Neural cell (in vitro differentiated cells): ENCODE measurements at regions not wholly inside any gene's neighbourhood (a gene's known extent, or its start where the extent isn't known, plus 50 kb on each side); places are given as distances from the start of the nearest gene placed in this dataset.

ENCODE experiments used
- H2AFZ ChIP-seq: fragments of 200-600, 300-800 bp; sonication (generic), shearing (Covaris generic); 2 replicates; pipeline ENCODE4 v1.6.0; 2014; ENCODE audit warnings: low read depth, mild to moderate bottlenecking, antibody characterized with exemption, low read length, moderate library complexity
- H3F3A ChIP-seq: fragments of 200-600 bp; shearing (Covaris generic); 2 replicates; pipeline ENCODE4 v1.6.1; 2016; ENCODE audit warnings: mild to moderate bottlenecking, moderate library complexity, mixed read lengths, antibody characterized with exemption, low read length; ENCODE audit not compliant: insufficient read depth, poor library complexity, severe bottlenecking
- H3K27ac ChIP-seq: fragments of 200-600, 300-800 bp; sonication (generic), shearing (Covaris generic); 2 replicates; pipeline ENCODE4 v1.5.1; 2014; ENCODE audit warnings: mild to moderate bottlenecking, low read length, moderate library complexity
- H3K27me3 ChIP-seq: fragments of 300-800, 200-600 bp; sonication (generic), shearing (Covaris generic); 2 replicates; pipeline ENCODE4 v1.6.0; 2014; ENCODE audit warnings: mild to moderate bottlenecking, low read depth, low read length, moderate library complexity; ENCODE audit not compliant: insufficient read depth
- H3K36me3 ChIP-seq: fragments of 300-800, 200-600 bp; sonication (generic), shearing (Covaris generic); 2 replicates; pipeline ENCODE4 v1.5.1; 2014; ENCODE audit warnings: mild to moderate bottlenecking, antibody characterized with exemption, low read length, moderate library complexity; ENCODE audit not compliant: insufficient read depth
- H3K4me2 ChIP-seq: fragments of 300-800, 200-600 bp; sonication (generic), shearing (Covaris generic); 2 replicates; pipeline ENCODE4 v1.6.0; 2014; ENCODE audit warnings: mild to moderate bottlenecking, low read length
- H3K4me3 ChIP-seq: fragments of 300-800, 200-600 bp; sonication (generic), shearing (Covaris generic); 2 replicates; pipeline ENCODE4 v1.5.1; 2014; ENCODE audit warnings: mild to moderate bottlenecking, low read length, moderate library complexity
- H3K79me2 ChIP-seq: fragments of 200-600 bp; shearing (Covaris generic); replicated peaks from 2 replicates; pipeline ENCODE4 v1.6.0; 2014; ENCODE audit warnings: mild to moderate bottlenecking, low read length, moderate library complexity; ENCODE audit not compliant: insufficient read depth
- H3K9ac ChIP-seq: fragments of 300-800, 200-600 bp; sonication (generic), shearing (Covaris generic); 2 replicates; pipeline ENCODE4 v1.6.1; 2016; ENCODE audit warnings: mild to moderate bottlenecking, low read length, mixed read lengths
- H3K9me2 ChIP-seq: fragments of 200-600 bp; shearing (Covaris generic); 2 replicates; pipeline ENCODE4 v1.6.1; 2016; ENCODE audit warnings: mild to moderate bottlenecking, low read length, mixed read lengths; ENCODE audit not compliant: insufficient read depth
- H3K9me3 ChIP-seq: fragments of 200-600, 300-800 bp; sonication (generic), shearing (Covaris generic); 2 replicates; pipeline ENCODE4 v1.6.1; 2016; ENCODE audit warnings: mild to moderate bottlenecking, mixed run types, low read length, moderate library complexity, mixed read lengths
- H4K20me1 ChIP-seq: fragments of 200-600 bp; shearing (Covaris generic); 2 replicates; pipeline ENCODE4 v1.6.1; 2016; ENCODE audit warnings: mild to moderate bottlenecking, mixed run types; ENCODE audit not compliant: insufficient read depth
- EP300 ChIP-seq: fragments of 450-650 bp; conservative IDR thresholded peaks from 2 replicates; pipeline ENCODE4 v1.6.1; 2014; ENCODE audit warnings: antibody characterized with exemption, mild to moderate bottlenecking, moderate library complexity; ENCODE audit not compliant: poor library complexity, severe bottlenecking
- EZH2 ChIP-seq: fragments of 200-600, 300-800 bp; shearing (Covaris generic), sonication (generic); IDR thresholded peaks from 2 replicates; pipeline ENCODE4 v1.6.1; 2014; ENCODE audit warnings: antibody characterized with exemption, low read length, borderline replicate concordance, mild to moderate bottlenecking; ENCODE audit not compliant: insufficient read depth, poor library complexity, severe bottlenecking
- MXI1 ChIP-seq: fragments of 450-650 bp; conservative IDR thresholded peaks from 2 replicates; pipeline ENCODE4 v1.6.1; 2014; ENCODE audit warnings: antibody characterized with exemption, mild to moderate bottlenecking; ENCODE audit not compliant: poor library complexity, severe bottlenecking
- POLR2AphosphoS5 ChIP-seq: IDR thresholded peaks from 2 replicates; pipeline ENCODE4 v1.6.1; 2012
- RAD21 ChIP-seq: fragments of 450-650 bp; conservative IDR thresholded peaks from 2 replicates; pipeline ENCODE4 v1.6.1; 2014; ENCODE audit warnings: antibody characterized with exemption, mild to moderate bottlenecking, moderate library complexity
- SMC3 ChIP-seq: fragments of 450-650 bp; conservative IDR thresholded peaks from 2 replicates; pipeline ENCODE4 v1.6.1; 2014; ENCODE audit warnings: antibody characterized with exemption, mild to moderate bottlenecking, moderate library complexity; ENCODE audit not compliant: poor library complexity
- TAF1 ChIP-seq: IDR thresholded peaks from 2 replicates; pipeline ENCODE4 v1.6.1; 2012; ENCODE audit warnings: low read depth
- TF ChIP-seq, protein P1 (sequence below): fragments of 450-650 bp; IDR thresholded peaks from 2 replicates; pipeline ENCODE4 v1.5.1; 2014; ENCODE audit warnings: antibody characterized with exemption, mild to moderate bottlenecking, moderate library complexity; ENCODE audit not compliant: poor library complexity, severe bottlenecking
- TF ChIP-seq, protein P2 (sequence below): IDR thresholded peaks from 2 replicates; pipeline ENCODE4 v1.6.1; 2012; ENCODE audit warnings: borderline replicate concordance

DNA sequence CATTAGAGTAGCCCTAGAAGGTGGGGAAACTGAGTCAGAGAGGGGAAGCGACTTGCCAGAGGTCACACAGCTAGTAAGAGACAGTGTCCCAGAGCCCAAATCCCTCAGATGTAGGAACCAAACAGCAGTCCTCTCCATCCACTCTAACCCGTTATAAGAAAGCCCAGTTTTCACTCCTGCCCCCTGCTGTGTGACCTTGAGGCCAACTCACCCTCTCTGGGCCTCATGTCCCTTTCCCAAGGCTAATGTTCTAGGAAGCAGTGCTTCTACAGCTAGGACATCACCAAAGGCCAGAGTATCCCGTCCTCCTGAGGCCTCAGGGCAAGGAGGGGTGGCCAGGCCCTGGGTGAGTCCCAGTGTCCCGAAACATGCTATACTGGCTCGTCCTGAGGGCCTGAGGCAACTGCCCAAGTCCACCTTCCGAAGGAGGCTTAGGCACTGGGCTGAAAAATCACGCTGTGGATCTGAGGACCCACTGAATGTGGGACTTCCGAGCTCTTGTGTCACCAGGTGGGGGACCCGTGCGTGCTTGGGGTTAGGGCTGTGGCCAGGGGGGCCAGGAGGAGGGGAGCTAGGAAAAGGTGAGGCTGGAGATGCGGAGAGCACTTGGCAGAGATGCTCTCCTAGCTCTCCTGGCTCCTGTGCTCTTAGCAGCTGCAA, 109.2 kb upstream of the SLC6A11 start:
- no peaks in the 10 kb centered on the region for H3K36me3 ChIP-seq
- TF ChIP-seq EZH2 (no peak), TAF1 (no peak), POLR2AphosphoS5 (no peak), MXI1 (no peak), RAD21 (no peak), EP300 (no peak), SMC3 (no peak)
- TF ChIP-seq, protein P1, sequence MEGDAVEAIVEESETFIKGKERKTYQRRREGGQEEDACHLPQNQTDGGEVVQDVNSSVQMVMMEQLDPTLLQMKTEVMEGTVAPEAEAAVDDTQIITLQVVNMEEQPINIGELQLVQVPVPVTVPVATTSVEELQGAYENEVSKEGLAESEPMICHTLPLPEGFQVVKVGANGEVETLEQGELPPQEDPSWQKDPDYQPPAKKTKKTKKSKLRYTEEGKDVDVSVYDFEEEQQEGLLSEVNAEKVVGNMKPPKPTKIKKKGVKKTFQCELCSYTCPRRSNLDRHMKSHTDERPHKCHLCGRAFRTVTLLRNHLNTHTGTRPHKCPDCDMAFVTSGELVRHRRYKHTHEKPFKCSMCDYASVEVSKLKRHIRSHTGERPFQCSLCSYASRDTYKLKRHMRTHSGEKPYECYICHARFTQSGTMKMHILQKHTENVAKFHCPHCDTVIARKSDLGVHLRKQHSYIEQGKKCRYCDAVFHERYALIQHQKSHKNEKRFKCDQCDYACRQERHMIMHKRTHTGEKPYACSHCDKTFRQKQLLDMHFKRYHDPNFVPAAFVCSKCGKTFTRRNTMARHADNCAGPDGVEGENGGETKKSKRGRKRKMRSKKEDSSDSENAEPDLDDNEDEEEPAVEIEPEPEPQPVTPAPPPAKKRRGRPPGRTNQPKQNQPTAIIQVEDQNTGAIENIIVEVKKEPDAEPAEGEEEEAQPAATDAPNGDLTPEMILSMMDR, result no peak
- TF ChIP-seq, protein P2, sequence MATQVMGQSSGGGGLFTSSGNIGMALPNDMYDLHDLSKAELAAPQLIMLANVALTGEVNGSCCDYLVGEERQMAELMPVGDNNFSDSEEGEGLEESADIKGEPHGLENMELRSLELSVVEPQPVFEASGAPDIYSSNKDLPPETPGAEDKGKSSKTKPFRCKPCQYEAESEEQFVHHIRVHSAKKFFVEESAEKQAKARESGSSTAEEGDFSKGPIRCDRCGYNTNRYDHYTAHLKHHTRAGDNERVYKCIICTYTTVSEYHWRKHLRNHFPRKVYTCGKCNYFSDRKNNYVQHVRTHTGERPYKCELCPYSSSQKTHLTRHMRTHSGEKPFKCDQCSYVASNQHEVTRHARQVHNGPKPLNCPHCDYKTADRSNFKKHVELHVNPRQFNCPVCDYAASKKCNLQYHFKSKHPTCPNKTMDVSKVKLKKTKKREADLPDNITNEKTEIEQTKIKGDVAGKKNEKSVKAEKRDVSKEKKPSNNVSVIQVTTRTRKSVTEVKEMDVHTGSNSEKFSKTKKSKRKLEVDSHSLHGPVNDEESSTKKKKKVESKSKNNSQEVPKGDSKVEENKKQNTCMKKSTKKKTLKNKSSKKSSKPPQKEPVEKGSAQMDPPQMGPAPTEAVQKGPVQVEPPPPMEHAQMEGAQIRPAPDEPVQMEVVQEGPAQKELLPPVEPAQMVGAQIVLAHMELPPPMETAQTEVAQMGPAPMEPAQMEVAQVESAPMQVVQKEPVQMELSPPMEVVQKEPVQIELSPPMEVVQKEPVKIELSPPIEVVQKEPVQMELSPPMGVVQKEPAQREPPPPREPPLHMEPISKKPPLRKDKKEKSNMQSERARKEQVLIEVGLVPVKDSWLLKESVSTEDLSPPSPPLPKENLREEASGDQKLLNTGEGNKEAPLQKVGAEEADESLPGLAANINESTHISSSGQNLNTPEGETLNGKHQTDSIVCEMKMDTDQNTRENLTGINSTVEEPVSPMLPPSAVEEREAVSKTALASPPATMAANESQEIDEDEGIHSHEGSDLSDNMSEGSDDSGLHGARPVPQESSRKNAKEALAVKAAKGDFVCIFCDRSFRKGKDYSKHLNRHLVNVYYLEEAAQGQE, result no peak
- no peaks in the 10 kb centered on the region for H3K9me3 ChIP-seq
- peaks cover 17% of the 10 kb centered on the region for H3K27me3 ChIP-seq
- peak overlapping the region; percentile 63 for H3K9ac ChIP-seq
- H2AFZ ChIP-seq, result no peak overlapping the region
- no peak overlapping the region for H3K27ac ChIP-seq
- peak overlapping the region; percentile 85 for H3K4me3 ChIP-seq
- H3K9me2 ChIP-seq, result no peaks in the 10 kb centered on the region
- peak overlapping the region; percentile 93 for H3K4me2 ChIP-seq
- H3K79me2 ChIP-seq, result no peaks in the 10 kb centered on the region
- no peaks in the 10 kb centered on the region for H4K20me1 ChIP-seq
- H3F3A ChIP-seq, result no peaks in the 10 kb centered on the region

DNA sequence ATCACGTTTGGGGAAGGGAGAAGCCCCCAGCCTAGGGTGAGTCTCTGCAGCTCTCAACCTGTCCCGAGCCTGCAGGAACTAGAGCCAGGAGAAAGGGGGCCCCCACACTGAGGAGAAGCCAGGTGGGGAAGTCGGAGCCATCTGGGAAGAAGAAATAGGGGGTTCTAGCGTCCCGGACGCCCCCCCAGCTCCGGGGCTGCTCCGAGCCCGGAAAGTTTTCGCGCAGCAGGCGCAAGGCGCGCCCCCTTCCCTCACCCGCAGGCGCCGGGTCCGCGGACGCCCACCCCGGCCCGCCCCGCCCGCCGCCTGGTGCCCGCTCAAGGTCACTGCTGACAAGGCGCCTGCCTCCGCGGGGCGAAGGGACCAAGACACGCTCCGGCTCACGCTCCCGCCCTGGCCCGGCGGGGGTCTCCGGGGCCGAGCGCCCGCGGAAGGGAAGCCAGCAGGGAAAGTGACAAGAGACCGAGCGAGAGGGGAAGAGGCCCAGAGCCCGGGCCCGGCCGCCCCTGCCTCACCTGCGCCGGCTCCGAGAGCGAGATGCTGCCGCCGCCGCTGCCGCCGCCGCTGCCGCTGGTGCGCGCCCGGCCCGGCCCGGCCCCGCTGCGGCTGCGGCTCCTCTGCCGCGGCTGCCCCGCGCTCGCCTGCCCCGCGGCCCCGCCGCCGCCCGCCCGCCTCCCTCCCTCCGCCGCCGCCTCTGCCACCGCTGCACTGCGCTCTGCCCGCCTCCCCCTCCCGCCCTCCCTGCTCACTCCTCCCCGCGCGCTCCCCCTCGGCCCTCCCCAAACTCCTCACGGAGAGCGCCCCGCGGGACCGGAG, 108.4 kb upstream of the SLC6A11 start:
- H3K27ac ChIP-seq, result no peak overlapping the region
- no peaks in the 10 kb centered on the region for H3K79me2 ChIP-seq
- no peaks in the 10 kb centered on the region for H4K20me1 ChIP-seq
- no peaks in the 10 kb centered on the region for H3F3A ChIP-seq
- H3K9ac ChIP-seq, result peak overlapping the region; percentile 63
- TF ChIP-seq MXI1 (no peak), EZH2 (no peak), RAD21 (peak; percentile 51), SMC3 (peak; percentile 71), TAF1 (no peak), POLR2AphosphoS5 (no peak), EP300 (no peak)
- TF ChIP-seq, protein P2, result peak; percentile 28
- TF ChIP-seq, protein P1, result peak; percentile 47
- H3K4me3 ChIP-seq, result peak overlapping the region; percentile 85
- no peaks in the 10 kb centered on the region for H3K9me3 ChIP-seq
- H2AFZ ChIP-seq, result no peak overlapping the region
- no peaks in the 10 kb centered on the region for H3K36me3 ChIP-seq
- H3K27me3 ChIP-seq, result peaks cover 17% of the 10 kb centered on the region
- peak overlapping the region; percentile 93 for H3K4me2 ChIP-seq
- no peaks in the 10 kb centered on the region for H3K9me2 ChIP-seq
